Retinal pigment epithelial cell (primary cell): ENCODE measurements at regions not wholly inside any gene's neighbourhood (a gene's known extent, or its start where the extent isn't known, plus 50 kb on each side); places are given as distances from the start of the nearest gene placed in this dataset.

Source experiments
- DNase-seq: peaks from one replicate; pipeline ENCODE4 v3.0.0-alpha.2; 2010; ENCODE audit warnings: low read depth
- H3K4me3 ChIP-seq: 2 replicates; pipeline ENCODE4 v1.5.1; 2011; ENCODE audit warnings: mild to moderate bottlenecking, low read length, control low read depth, moderate library complexity
- CTCF ChIP-seq: conservative IDR thresholded peaks from 2 replicates; pipeline ENCODE4 v1.5.1; 2011; ENCODE audit warnings: low read depth, low read length, control low read depth, inconsistent platforms

GRCh38 chr19:29342721-29343120, 129.8 kb upstream of the UQCRFS1 start:
- no peak for TF ChIP-seq CTCF
- H3K4me3 ChIP-seq = no peak overlapping the region
- DNase-seq = no peak

- H3K4me3 ChIP-seq = no peak overlapping the region
- no peak for DNase-seq
- TF ChIP-seq CTCF = no peak
Measured at GRCh38 chr19:29364224-29364726, 151.3 kb upstream of the UQCRFS1 start.

GRCh38 chr19:29364999-29365398, 152.0 kb upstream of the UQCRFS1 start:
- H3K4me3 ChIP-seq = no peak overlapping the region
- no peak for DNase-seq
- TF ChIP-seq CTCF = no peak

GRCh38 chr19:29365836-29366417, 153.0 kb upstream of the UQCRFS1 start:
- no peak overlapping the region for H3K4me3 ChIP-seq
- TF ChIP-seq CTCF = no peak

GRCh38 chr19:29366757-29367156, 153.8 kb upstream of the UQCRFS1 start:
- TF ChIP-seq CTCF = no peak
- H3K4me3 ChIP-seq = no peak overlapping the region
- DNase-seq = no peak

More at GRCh38 chr19:29365836-29366417, 153.0 kb upstream of the UQCRFS1 start:
- no peak for DNase-seq

GRCh38 chr19:29367791-29368222, 154.9 kb upstream of the UQCRFS1 start:
- DNase-seq = no peak
- TF ChIP-seq CTCF = no peak

GRCh38 chr19:29370276-29370675, 155.5 kb upstream of the VSTM2B start:
- no peak for DNase-seq
- TF ChIP-seq CTCF = no peak
- no peak overlapping the region for H3K4me3 ChIP-seq

More at GRCh38 chr19:29367791-29368222, 154.9 kb upstream of the UQCRFS1 start:
- H3K4me3 ChIP-seq = no peak overlapping the region
